Lower lobe of right lung (tissue), 2 donors: ENCODE measurements at regions not wholly inside any gene's neighbourhood (a gene's known extent, or its start where the extent isn't known, plus 50 kb on each side); places are given as distances from the start of the nearest gene placed in this dataset.
A peak's percentile ranks its signal among the peaks of the same experiment; 100 is the strongest.

Experiments used
- ATAC-seq, 2 donors: fragments of 200-7000 bp; cut with Tn5 transposase; one replicate each; pipeline ENCODE4 v1.9.1; 2020 to 2022; ENCODE audit warnings: mild to moderate bottlenecking in 2 of 2, moderate library complexity in 2 of 2
- DNase-seq: peaks from one replicate; pipeline ENCODE4 v3.0.0-alpha.2; 2020
- H3K27ac ChIP-seq: fragments of 200-600 bp; one replicate; pipeline ENCODE4 v1.8.0; 2022
- H3K27me3 ChIP-seq: fragments of 200-600 bp; one replicate; pipeline ENCODE4 v1.8.0; 2022; ENCODE audit warnings: low read depth
- H3K36me3 ChIP-seq: fragments of 200-600 bp; one replicate; pipeline ENCODE4 v1.8.0; 2022; ENCODE audit warnings: mild to moderate bottlenecking
- H3K4me1 ChIP-seq: fragments of 200-600 bp; one replicate; pipeline ENCODE4 v1.8.0; 2022
- H3K4me3 ChIP-seq: fragments of 200-600 bp; one replicate; pipeline ENCODE4 v1.8.0; 2022; ENCODE audit warnings: mild to moderate bottlenecking
- H3K9me3 ChIP-seq: fragments of 200-600 bp; one replicate; pipeline ENCODE4 v1.8.0; 2022
- CTCF ChIP-seq: fragments of 200-600 bp; IDR thresholded peaks from one replicate; pipeline ENCODE4 v1.8.0; 2022; ENCODE audit warnings: antibody characterized with exemption, mild to moderate bottlenecking
- intact Hi-C: fragments of 100-400 bp; cut with DNase I; formaldehyde crosslinking; loops from one replicate; pipeline ENCODE4 v1.11.0; 2022
- donor health status: DM: no; HTN: yes; CAD: no; lungs with severe emphysema.

DNA sequence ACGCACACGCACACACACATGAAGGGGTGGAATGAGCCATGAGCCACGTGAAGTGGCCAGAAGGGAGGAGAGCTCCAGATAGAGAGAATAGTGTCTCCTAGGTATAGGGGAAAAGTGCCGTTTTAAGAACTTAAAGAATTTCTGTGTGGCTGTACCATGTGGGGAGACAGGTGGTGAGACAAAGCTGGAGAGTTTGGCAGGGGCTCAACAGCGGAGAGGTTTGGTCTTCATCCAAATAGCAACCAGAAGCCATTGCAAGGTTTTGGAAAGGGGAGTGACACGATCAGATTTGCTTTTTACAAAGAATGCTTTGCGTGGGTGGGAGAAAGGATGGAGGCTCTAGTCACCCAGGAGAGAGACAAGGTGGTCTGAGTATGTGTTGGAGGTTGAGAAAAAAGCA is 146.0 kb downstream of the IL20RB start:
- DNase-seq (no peak), ATAC-seq (no peak)
- Histone ChIP-seq H3K27ac (no peak overlapping the region), H3K36me3 (no peaks in the 10 kb centered on the region), H3K9me3 (no peaks in the 10 kb centered on the region), H3K4me3 (no peak overlapping the region), H3K27me3 (no peaks in the 10 kb centered on the region), H3K4me1 (peaks cover 6% of the 10 kb centered on the region)
- TF ChIP-seq CTCF, result no peak
- intact Hi-C loops, result no loop called here

DNA sequence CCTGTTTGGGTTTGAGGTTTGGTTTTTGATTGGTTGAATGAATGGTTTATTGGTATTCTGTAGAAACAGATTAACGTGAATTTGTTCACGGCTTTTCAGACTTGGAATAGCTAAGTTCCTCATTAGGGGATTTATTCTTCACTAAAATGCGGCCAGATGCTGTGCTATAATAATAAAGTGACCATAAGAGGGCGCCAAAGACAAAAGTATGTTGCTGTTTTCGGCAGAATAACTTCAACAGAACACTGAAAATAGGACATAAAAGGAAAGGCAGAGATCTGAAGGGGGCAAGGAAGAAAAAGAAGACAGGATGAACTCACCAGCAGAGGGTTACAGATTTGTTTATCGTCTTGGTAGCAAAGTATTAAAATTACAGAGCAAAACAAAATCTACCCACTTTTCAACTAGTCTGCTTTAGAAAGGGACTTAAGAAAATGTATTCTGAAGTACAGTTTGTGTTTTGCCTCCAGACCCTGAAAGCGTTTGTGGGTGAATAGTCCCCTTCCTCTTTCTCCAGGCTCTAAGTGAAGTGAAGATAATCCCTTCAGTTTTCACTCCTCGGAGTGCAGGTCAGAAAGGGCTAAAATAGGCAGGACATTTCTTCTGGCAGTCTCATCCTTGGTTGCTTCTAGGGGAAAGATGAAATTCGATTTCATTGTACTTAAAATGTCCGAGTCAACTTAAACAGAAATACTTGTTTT is 147.6 kb downstream of the IL20RB start:
- no peak overlapping the region for H3K27ac ChIP-seq
- intact Hi-C loops, result loop anchor here (5.0 kb wide), 1 partner anchor 867 kb away; no protein-coding TSS in a partner anchor
- peaks cover 7% of the 10 kb centered on the region for H3K27me3 ChIP-seq
- H3K4me1 ChIP-seq, result peaks cover 6% of the 10 kb centered on the region
- H3K36me3 ChIP-seq, result no peaks in the 10 kb centered on the region
- H3K4me3 ChIP-seq, result no peak overlapping the region
- no peaks in the 10 kb centered on the region for H3K9me3 ChIP-seq
- TF ChIP-seq CTCF, result peak; percentile 63
- ATAC-seq (peak; percentile 62 to 64), DNase-seq (no peak)

- Histone ChIP-seq H3K9me3 (no peaks in the 10 kb centered on the region), H3K27me3 (peaks cover 7% of the 10 kb centered on the region), H3K27ac (no peak overlapping the region), H3K36me3 (no peaks in the 10 kb centered on the region), H3K4me1 (peaks cover 6% of the 10 kb centered on the region), H3K4me3 (no peak overlapping the region)
- ATAC-seq (no peak), DNase-seq (no peak)
- intact Hi-C loops, result loop anchor here (5.0 kb wide), 1 partner anchor 866 kb away; no protein-coding TSS in a partner anchor
- no peak for TF ChIP-seq CTCF
These were observed 148.9 kb downstream of the IL20RB start for GRCh38 chr3:137106612-137107240.

DNA sequence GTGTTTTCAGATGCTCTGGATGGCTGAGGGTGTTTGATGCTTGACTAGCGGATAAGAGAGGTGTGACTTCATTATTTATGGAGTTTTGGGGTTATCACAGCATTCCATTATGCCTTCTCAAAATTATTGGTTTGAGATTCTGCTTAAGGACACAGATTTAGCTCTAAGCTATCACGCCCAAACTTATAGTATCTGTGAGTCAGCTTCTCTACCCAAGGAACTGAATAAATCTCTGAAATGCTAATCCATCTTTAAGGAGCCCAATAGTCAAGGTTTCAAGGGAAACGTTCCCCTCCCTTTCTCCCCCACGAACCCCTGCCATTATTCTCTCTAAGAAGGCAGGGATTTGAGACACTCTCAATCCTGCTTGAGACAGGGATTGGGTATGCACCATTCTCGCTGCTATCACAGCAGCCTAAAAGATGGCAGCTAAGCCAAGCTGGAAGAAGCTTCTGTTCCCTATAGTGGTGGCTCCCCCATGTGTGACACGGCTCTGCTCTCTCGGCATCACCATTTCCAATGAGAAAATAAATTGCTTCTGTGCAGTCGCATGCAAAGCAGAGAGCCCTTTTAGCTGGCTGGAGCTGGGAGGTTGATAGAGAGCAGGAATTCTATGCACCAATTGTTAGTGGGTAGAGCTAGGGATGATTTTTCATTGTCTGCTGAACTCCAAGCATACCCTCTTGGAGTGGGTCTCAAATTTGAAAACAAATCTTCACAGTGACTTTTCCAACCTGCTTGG is 151.1 kb downstream of the IL20RB start:
- intact Hi-C loops, result loop anchor here (5.0 kb wide), 1 partner anchor 863 kb away; no protein-coding TSS in a partner anchor
- no peak for ATAC-seq
- peaks cover 6% of the 10 kb centered on the region for H3K4me1 ChIP-seq

More for the DNA sequence above, 151.1 kb downstream of the IL20RB start:
- H3K9me3 ChIP-seq, result no peaks in the 10 kb centered on the region
- peaks cover 7% of the 10 kb centered on the region for H3K27me3 ChIP-seq
- H3K27ac ChIP-seq, result no peak overlapping the region
- no peak for TF ChIP-seq CTCF
- no peaks in the 10 kb centered on the region for H3K36me3 ChIP-seq
- H3K4me3 ChIP-seq, result no peak overlapping the region
- DNase-seq, result no peak
